Urothelium cell line (cell line): ENCODE measurements at regions not wholly inside any gene's neighbourhood (a gene's known extent, or its start where the extent isn't known, plus 50 kb on each side); places are given as distances from the start of the nearest gene placed in this dataset.

Experiments
- DNase-seq: peaks from one replicate; pipeline ENCODE4 v3.0.0; 2011; ENCODE audit warnings: low spot score, mixed read lengths
- FAIRE-seq: peaks from 2 replicates; lab custom pipeline; 2011; peaks lifted over from hg19 to GRCh38; lab: Jason Lieb, UNC

DNA sequence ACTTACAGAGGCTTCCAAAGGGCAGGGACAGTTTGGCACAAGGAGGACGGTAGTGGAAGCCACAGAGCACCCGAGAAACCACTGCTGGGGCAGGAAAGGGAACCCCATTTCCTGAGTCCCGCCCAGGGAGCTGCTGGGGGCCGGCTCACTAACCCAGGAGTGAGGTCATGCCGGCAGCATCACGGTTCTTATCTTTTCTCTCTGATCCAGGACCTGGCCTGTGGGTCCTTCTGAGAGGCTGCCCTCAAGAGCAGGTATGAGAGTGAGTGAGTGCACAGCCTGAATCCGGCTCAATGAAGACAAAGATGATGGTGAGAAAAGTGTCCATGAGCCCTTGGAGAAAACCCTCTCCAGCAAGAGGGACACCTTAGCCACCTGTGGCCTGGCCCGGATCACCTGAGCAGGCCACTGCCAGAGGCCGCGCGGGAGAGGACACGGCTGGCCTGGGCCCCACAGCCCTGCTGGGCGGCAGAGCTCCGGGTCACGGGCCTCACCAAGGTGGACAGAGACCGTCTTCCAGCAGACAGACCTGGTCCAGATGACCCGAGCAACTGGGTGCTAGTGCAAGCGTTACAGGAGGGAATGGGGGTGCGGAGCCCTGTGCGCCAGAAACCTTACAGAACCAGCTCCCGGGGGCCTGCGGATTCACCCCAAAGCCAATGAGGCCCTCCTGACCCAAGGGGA, 94.9 kb downstream of the RIPK4 start:
- no peak for FAIRE-seq

DNA sequence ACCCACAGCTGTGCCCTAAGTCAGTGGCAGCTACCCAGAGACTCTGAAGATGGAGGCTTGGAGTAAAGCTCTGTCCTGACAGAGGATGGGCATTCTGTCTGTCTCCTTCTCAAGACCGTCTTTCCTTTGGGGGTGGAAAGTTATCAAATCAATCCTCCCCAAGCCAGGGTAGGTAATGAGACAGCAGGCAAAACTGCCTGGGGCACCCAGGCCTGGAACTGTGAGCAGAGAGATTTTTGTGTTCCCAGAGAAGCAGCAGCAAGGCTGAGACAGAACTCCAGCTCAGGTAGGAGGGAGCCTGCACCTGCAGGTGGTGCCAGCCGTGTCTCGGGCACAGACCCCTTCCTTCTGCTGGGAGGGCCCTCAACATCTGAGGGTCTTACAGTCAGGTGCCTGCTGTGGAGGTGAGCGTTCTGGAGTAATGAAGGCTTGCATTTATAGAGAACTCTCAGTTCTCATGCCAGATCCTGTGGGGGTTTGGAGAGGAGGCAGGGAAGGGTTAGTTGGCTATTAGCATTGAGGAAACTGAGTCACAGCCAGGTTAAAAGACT, 95.6 kb downstream of the RIPK4 start:
- DNase-seq (no peak), FAIRE-seq (no peak)

More for the DNA sequence above, 94.9 kb downstream of the RIPK4 start:
- no peak for DNase-seq

DNA sequence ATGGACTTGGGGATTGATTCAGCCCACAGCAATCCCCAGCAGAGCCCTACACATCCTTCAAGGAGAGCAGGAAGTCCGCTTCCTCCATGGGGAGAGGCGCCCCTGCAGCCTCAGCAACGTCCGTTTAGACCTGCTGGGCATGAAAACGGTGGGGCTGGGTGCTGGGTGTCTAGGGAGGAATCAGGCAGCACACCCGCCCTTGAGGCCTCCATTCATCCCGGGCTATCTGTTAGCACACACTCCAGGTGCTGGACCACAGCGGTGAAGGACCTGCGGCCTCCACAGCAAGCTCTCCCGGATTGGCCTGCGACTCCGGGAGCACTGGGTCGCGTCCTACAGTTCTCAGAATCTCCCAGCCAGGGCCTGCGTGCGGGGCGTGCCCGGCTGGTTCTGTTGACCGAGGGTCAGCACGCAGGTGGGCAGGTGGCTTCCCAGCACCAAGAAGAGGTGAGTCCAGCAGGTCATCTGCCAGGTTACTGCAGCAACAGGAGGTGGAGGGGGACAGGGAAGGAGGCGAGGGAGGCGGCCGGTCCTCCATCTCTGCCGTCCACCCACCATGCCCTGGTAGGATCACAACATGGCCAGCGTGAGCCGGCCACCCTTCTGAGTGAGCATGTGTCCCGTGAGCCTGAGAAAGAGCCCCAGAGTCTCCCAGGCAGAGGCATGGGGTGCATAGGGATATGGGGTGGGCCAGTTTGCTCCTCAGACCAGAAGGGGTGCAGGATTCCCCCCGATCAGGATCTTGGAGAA, 96.6 kb downstream of the RIPK4 start:
- no peak for DNase-seq
- FAIRE-seq: no peak

DNA sequence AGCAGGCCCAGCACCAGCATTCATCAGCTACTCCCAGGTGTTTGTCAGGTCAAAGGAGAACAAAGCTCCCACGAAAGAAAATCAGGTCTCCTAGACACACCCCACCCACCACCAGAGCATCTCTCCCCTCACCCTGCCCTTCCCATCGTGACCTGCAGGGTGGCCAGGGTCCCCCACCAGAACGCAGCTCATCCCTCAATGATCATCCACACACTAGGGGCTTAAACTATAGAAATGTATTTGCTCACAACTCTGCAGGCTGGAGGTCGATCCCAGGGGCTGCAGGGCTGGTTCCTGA, 97.4 kb downstream of the RIPK4 start:
- FAIRE-seq (no peak), DNase-seq (no peak)

DNA sequence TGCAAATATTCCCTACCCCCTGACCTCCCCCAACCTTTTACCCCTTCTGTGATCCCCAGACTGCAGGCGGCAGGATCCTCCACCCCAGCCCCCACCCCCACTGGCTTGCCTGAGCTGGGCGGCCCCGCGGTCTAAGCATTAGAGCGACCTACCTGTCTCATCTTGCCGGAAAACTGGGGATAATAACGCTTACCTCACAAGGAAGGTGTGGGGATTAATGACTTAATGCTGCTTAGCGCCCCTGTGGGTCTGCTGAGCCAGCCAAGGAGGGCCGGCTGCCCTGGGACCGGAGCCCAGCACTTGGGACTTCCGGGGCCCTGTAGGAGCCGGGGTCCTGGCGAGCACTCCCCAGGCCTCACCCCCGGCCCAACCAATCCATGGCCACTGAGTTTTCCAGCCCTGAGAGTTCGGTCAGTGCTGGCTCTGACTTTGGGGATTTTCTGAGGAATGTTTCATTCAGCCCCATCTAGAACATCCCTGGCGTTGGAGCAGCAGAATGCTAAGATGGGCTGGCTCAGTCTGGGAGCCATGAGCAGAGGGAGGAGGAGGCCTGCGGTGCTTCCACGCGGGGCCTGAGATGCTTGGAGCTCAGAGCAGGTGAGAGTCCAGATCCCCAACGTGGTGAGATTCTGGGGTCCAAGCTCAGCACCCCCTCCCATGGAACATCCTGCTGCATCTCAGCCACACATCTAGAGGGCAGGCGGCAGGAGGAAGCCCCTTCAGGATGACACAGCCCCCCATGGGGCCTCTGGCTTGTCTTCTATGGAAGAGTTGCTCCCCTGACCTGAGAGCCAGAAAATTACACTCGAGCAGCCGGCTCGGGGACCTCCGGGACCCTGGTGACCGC, 97.9 kb downstream of the RIPK4 start:
- no peak for FAIRE-seq
- no peak for DNase-seq

DNA sequence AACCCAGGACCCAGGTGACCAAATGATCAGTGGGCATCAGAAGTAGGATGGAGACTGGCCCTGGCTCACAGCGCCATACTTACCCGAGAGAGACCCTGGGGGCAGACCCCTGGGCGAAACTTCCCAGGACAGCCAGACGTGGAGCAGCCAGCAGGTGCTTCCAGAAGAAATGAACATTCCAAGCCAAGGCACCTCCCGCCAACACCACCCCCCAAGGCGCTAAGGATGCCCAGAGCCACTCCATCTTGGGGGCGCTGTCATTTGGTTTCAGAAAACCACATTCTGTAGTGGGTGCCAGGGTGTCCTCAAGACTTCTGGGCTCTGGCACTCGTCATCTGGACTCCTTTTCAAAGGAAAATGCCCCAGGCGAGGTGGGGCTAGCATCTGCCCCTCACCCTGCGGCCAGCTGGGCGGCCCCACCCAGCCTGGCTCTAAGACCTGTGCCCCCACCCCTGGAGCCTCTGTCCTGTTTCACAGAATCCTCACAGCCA, 98.8 kb downstream of the RIPK4 start:
- DNase-seq: no peak
- FAIRE-seq: no peak

DNA sequence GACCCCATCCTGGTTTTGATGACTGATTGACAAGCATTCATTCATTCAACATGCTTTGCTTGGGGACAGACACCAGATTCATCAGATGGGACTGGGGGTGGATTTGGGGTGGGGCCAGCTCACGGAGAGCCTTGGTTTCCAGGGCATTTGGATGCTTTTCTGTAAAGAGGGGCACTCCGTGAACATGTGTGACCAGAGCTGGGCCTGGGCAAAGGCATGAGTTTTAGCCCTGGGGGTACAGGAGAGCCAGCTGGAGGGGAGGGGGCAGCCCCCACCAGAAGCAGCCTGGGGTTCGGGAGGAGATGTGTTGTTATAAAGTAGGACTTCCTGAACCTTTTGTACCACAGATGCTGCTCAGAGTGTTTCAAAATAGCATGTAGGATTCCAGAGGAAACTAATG, 99.7 kb downstream of the RIPK4 start:
- FAIRE-seq (no peak), DNase-seq (no peak)

DNA sequence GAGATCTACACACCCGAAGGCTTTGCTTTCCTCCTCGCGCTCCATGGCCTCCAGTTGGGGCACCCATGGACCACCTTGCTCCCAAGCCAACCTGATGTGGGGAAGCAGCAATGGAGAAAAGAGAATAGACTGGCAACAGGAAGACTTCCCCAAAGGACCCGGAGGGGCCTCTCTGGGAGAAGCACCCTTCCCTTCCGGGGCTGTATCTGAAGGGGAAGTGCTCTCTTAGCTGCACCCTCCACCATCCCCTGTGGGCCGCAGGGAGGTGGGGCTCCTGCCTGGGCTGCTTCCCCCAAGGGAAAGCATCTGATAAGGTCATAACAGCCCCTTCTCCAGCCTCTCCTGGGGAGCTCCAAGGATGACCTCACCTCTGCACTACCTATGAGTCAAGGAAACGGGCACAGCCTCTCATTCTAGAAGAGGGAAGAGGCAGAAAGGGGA, 100.2 kb downstream of the RIPK4 start:
- no peak for DNase-seq
- no peak for FAIRE-seq

DNA sequence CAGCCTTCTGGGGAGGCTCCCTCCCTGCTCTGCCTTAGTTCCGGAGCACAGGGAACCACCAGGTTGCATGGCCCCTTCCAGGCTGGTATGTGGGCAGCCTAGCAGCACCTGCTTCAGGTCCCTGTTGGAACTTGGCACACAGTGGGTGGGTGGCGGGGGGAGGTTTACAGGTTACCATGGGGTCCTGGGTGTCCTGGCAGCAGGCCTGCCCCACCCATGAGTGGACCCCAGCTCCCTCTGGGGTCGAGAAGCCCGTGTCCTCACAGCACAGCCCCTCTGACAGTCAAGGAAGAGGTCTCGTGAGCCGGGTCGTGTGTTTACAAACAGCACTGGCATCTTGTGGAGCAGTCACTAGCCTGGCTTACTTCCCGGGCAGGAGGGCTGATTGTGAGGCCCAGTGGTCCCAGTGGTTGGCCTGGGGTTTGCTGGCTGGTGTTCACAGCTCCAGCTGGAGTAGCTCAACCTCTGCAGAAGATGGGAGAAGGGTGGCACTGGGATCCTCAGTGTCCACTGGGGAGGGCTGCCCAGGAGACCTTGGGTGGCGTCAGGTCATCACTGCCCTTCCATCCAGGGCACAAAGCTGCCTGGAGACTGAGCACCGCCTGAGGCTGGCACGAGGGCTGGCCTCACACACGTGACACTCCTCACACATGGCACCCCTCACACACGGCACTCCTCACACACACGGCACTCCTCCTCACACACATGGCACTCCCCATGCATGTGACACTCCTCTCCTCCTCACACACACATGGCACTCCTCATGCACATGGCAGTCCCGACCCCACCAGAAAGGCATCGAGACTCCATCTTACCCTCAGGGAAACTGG, 100.9 kb downstream of the RIPK4 start:
- DNase-seq (no peak), FAIRE-seq (no peak)

DNA sequence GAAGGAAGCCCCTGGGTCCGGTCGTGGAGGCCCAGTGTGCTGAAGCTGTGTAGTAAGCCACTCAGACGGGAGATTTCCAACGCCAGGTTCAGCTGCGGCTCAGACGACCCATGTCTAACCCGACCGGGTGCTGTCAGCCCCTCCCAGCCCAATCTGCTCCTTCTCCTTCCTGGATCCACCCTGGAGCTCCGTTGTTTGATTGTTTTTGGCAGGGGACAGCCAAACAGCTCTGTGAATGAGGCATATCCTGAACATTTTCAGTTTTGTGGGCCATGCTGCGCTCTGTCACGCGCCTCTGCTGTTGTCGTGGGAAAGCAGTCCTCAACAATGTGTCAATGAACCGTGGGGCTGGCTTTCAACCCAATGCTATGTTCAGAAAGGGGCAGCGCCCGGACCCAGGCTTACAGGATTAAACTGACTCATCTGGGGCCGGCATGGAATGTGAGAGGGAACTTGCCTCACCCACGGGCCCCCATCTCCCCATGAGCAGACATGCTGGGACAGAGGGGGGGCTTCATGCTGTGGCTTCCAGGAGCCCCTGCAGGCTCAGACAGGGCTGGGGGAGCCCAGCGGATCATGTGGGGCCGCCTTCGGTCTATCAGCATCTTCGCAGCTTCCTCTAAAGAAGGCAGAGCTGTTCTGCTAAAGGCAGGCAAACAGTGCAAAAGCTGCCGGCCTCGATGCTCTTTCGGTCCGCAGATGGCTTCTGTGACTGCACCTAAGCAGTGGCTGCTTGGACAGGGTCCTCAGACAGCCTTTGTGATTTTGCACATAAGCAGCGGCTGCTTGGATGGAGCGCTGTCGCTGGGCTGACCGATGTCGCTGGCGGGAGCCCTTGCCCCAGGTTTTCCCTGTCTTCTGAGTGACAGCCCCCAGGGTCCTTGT, 101.7 kb downstream of the RIPK4 start:
- no peak for DNase-seq
- FAIRE-seq: no peak

DNA sequence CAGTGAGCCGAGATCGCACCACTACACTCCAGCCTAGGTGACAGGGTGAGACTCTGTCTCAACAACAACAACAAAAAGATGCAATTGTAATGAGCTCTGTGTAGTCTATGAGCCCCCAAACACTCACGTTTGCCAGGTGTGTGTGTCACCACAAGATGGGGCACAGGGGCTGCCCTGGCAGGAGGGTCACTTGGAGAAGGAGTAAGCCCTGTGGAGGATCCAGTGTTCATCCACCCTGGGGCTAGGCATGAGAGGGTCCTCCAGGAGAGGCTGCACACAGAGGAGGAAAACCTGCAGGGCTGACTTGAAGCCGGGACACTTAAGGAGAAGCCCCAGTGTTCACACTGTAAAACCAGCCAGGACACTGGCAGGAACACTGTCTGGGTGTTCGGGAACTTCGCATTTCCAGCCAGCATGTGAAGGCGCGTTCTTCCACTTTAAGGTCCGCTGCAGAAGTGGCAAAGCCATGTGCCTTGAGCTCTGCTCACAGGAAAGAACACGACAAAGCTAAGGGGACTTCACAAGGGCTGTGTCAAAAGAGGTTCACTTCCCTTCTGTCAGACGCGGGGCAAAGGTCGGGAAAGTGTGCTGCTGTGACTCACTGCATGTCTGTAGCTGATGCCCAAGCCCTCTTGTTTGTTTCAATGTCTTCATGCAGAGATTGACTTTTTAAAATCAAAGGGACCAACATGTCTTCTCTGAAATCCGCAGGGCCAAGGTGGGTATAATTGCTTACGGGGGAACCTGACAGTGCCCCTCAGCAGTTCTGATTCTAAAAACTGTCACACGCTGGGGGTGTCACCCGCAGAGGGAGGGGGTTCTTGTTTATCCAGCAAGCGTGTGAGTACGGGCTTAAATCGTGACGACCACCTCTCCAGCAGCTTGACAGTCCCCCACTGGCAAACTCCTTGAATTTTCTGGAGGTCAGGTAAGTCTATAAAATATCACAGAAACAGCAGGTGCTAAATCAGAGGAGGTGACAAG, 102.8 kb downstream of the RIPK4 start:
- DNase-seq (no peak), FAIRE-seq (no peak)

DNA sequence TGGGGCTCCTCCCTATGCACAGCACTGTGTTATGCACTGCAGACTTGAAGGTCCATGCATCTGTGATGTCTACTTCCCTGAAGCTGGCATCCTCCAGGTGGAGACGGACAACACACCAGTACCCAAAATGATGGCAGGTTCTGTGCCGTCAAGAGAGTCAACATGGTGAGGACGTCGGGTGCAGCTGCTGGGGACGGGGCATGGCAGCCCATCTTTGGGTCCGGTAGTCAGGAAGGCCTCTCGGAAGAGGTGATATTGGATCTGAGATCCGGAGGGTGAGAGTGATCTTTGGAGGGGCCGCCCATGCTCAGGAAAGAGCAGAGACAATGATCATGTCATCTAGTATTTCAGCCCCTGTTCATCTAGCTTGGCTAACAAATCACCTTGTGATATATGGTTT, 104.1 kb downstream of the RIPK4 start:
- DNase-seq (no peak), FAIRE-seq (no peak)

DNA sequence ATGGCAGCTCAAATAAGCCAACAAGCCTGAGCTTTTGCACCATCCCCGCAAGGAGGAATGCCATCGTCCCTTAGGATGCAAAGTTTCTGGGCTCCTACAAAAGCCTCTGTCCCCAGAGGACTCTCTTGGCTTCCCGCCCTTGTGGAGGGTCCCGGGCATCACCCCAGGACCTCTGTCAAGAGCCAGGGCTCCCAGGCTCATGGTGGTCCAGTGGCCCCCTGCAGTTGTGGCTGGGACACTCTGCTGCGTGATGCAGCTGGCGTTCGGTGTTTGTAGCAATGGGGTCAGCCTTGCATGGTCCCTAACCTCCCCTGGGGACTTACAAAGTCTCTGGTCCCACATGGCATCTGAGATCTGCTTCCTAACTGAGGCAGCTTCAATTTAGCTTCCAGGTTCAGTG, 104.7 kb downstream of the RIPK4 start:
- DNase-seq (no peak), FAIRE-seq (no peak)

DNA sequence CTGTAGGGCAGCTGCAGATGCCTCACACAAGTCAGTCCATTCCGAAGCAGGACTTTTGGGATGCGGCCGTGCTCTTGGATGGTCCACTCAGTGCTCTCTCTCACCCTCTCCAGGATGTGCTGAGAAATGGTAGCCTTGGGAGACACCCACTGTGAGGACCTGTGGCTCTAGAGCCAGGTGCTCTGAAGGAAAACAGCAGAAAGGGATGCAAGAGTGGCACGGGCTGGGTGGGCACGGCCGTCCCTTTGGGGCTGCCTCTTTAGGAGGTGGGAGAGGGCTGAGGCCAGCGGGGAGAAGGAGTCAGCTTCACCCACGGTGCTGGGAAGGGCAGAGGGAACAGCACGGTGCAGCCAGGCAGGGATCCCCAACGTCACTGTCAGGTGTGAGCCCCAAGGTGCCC, 106.1 kb downstream of the RIPK4 start:
- no peak for FAIRE-seq
- no peak for DNase-seq

DNA sequence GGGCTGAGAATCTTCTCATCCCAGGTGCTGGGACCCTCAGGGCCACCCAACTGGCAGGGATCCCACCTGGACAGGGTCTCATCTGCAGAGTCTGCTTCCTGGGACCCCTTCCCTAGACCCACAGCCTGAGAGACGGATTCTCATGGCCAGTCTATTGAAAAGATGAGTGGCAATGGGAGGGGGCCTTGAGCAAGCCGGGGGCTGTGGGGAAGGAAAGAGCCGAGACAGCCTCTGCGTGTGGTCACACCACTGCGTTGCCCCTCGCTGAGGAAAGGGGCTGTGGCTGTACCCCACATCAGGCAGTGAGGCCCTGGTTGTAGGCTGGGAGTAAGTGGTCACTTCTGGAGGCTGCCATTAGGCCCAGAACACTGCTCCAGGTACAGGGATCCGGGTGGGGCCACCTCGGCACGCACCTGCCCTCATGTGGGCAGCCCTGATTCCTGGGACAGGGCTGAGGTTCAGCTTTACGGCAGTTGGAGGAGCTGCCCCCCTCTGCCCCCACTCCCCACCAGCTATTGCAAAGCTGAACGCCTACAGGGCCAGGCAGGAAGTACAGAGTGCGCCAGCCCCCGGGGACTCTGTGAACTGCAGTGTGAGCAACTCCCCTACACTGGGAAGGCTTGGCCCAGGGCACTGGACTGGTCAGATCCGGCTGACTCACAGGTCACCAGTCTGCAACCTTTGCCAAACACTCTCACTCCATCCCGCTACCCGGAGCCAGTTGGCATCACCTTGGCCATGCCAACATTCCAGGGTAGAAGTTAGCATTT, 106.9 kb downstream of the RIPK4 start:
- FAIRE-seq (no peak), DNase-seq (no peak)

DNA sequence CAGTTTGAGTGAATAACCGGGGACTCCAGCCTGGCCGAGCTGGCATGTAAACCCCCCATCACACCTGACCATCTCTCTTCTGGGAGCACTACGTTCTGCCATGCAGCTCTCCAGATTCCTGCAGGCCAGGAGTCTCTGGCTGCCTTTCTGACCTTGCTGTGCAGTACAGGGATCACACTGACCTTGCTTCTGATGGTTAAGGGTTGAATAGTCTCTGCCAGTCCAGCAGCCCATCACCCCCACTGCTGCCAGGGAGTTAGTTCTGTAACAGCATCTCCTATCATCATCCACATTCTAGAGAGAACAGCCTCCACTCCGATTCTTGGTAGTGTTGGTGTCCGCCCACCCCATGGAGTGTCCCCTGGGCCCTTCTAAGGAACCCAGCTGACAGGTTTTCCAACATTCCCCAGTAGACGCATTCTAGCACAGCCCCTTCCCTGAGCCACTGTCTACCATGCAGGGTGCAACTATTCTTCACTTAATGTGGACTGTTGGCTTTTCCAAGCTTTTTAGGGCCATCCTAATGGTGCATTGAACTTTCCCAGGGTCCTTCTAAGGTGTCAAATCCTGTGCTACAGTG, 109.8 kb downstream of the RIPK4 start:
- no peak for DNase-seq
- no peak for FAIRE-seq

DNA sequence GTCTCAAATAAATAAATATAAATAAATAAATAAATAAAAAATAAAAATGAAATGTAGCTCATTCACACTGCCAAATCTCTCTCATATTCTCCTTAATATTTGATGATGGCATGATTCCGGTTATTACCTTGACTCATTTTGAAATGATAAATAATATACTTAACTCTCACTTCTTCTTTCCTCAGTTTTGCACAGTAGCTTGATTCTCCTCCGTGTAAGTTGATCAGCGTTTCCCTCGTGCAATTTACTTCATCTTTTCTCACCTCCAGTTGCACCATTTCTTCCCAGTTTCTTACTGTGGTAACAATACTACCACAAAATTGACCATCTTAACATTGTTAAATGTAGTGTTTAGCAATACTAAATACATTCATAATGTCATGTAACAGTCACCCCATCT, 111.6 kb downstream of the RIPK4 start:
- no peak for FAIRE-seq
- DNase-seq: no peak
